Stimulated activated effector memory CD8-positive, alpha-beta T cell treated with anti-CD3 and anti-CD28 coated beads, Interleukin-12 subunit alpha, Interleukin-12 subunit beta, amount 100 ng/mL, for 72 hours (primary cell): ENCODE measurements at regions not wholly inside any gene's neighbourhood (a gene's known extent, or its start where the extent isn't known, plus 50 kb on each side); places are given as distances from the start of the nearest gene placed in this dataset.
A peak's percentile ranks its signal among the peaks of the same experiment; 100 is the strongest.

Experiments used
- ATAC-seq: fragments of 150-1000 bp; cut with Tn5 transposase; 2 replicates; pipeline ENCODE4 v1.10.0; 2021
- DNase-seq, 2 donors: peaks; one replicate each; pipeline ENCODE4 v3.0.0; 2021 to 2022; ENCODE audit warnings: low spot score in 2 of 2
- H3K27ac Mint-ChIP-seq: one replicate; pipeline ENCODE4 v1.8.0; 2022; ENCODE audit warnings: mild to moderate bottlenecking, mixed read lengths
- H3K36me3 Mint-ChIP-seq: one replicate; pipeline ENCODE4 v1.8.0; 2022; ENCODE audit warnings: mild to moderate bottlenecking, mixed read lengths
- H3K4me1 Mint-ChIP-seq: one replicate; pipeline ENCODE4 v1.8.0; 2022; ENCODE audit warnings: mixed read lengths
- H3K4me3 Mint-ChIP-seq: one replicate; pipeline ENCODE4 v1.8.0; 2022; ENCODE audit warnings: mild to moderate bottlenecking, mixed read lengths
- H3K9me3 Mint-ChIP-seq: one replicate; pipeline ENCODE4 v1.8.0; 2022; ENCODE audit warnings: mixed read lengths

DNA sequence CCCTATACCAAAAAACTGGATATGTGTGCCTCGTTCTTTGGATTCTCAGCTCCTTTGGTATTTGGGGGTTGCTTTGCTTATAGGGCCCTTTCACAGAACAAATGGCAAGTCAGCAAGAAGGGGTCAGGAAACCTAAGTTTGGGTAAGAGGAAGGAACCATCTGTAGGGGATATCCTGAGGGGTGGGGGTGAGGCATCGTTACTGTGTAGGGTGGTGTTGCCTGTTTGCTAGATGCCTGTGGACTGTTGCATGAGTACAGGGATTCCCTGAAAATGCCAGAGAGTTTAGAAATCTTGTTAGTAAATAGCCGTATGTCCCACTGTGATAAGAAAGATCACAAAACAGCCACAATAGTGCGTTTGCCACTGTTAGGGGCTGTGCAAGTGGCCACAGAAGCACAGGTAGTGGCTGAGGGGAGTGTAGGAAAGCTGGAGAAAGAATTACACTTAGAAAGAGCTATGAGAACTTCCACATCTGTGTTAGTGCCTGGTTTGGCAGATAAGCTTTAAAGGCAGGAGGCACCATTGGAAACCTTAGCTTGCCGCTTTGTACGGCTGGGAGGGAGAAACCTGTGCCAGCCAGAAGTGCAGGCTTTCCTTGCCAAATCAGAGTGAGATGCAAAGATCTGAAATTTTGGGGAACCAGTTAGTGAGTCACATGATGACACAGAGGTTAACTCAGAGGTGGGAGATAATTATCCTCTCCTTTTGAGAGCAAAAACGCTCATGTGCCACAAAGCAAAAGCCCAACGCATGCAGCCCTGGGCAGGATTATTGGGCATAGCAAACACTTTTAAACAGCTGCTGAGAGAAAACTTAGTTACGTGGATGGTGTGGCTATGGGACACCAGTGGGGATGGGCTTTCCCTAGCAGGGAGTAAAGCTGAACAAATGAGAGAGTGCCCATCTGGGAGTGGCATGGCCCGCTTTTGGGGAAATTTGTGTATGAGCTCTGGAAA is 343.7 kb downstream of the ARAP2 start:
- DNase-seq (no peak), ATAC-seq (peak; percentile 12)
- no peaks in the 10 kb centered on the region for H3K4me1 Mint-ChIP-seq
- H3K4me3 Mint-ChIP-seq = no peak overlapping the region
- H3K9me3 Mint-ChIP-seq = no peaks in the 10 kb centered on the region
- H3K27ac Mint-ChIP-seq = no peak overlapping the region
- no peaks in the 10 kb centered on the region for H3K36me3 Mint-ChIP-seq

DNA sequence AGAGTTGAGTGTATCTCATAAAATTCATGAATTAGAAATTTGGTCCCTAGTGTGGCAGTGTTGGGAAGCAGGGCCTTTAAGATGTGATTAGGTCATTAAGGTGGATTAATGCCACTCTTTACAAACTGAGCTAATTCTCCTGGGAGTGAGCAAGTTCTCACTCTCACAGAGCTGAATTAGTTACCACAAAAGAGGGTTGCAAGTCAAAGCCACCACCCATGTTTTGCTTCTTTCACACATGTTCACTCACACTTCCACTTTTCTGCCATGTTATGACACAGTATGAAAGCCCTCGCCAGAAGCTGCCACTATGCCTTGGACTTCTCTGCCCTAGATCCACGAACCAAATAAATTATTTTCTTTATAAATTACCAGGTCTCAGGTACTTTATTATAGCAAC is 332.1 kb downstream of the ARAP2 start:
- ATAC-seq (no peak), DNase-seq (no peak)
- Mint-ChIP-seq H3K4me3 (no peak overlapping the region), H3K9me3 (no peaks in the 10 kb centered on the region), H3K4me1 (no peaks in the 10 kb centered on the region), H3K36me3 (no peaks in the 10 kb centered on the region), H3K27ac (no peak overlapping the region)

DNA sequence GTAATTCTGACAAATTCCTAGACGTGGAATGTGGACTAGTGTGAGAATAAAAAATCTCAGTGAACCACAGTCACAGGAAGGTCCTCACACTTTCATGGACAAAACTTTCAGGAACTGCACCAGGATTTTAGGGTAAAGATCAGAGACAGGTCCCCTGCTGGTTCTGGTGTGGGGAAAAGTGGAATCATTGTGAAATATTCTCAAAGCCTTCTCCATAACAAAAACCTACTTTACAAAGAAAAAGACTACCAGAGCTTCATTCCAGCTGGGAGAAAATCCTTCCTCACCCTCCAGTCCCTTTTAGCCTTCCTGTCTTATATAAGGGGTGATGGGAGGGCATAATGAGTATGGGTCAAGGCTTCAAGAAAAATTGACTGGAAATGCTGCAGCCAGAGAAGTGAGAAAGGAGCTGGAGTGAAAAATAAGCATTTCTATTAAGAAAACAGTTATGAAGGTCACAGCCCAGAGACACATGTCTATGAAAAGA is 325.8 kb downstream of the ARAP2 start:
- ATAC-seq = no peak
- no peaks in the 10 kb centered on the region for H3K4me1 Mint-ChIP-seq

DNA sequence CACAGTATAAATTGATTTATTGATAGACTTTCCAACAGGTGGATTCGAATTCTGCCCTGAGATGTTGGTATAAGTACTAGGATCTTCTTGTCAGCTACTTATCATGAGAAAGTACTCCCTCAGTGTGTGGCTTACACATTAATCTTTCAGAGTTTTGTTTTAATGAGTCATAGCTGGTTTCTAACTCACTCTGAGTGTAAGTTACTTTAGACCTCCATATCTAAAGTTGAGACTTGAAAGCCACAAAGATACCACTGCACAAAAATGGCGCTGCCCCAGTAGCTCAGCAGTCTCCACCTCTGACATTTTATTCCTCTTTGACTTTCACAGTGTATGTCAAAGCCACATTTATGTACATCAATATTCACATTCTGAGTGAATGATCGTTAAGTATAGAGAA is 318.5 kb downstream of the ARAP2 start:
- no peak overlapping the region for H3K4me3 Mint-ChIP-seq
- ATAC-seq = peak; percentile 96
- no peaks in the 10 kb centered on the region for H3K4me1 Mint-ChIP-seq
- no peak overlapping the region for H3K27ac Mint-ChIP-seq
- no peaks in the 10 kb centered on the region for H3K9me3 Mint-ChIP-seq
- no peak for DNase-seq
- no peaks in the 10 kb centered on the region for H3K36me3 Mint-ChIP-seq

More for the DNA sequence above, 325.8 kb downstream of the ARAP2 start:
- Mint-ChIP-seq H3K27ac (no peak overlapping the region), H3K36me3 (no peaks in the 10 kb centered on the region), H3K4me3 (no peak overlapping the region), H3K9me3 (no peaks in the 10 kb centered on the region)
- no peak for DNase-seq

DNA sequence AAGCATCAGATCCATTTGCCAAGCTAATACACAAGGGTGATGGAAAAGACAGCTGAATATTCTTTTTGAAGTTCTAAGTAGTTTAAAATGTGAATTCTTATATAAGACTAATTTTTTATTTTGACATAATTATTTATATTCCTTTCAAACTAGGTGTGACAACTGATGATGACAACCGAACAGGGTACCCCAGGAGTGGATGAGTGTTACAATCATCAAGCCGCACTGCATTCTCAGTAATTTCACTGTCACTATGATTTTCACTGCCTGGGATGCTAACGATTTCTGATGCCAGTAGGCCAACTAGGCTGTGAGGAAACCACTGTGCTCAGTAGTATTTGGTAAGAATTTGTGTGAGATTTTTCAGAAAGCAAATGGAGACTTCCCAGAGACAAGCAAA is 317.5 kb downstream of the ARAP2 start:
- Mint-ChIP-seq H3K27ac (no peak overlapping the region), H3K4me3 (no peak overlapping the region), H3K4me1 (no peaks in the 10 kb centered on the region), H3K36me3 (no peaks in the 10 kb centered on the region), H3K9me3 (no peaks in the 10 kb centered on the region)
- ATAC-seq = no peak
- no peak for DNase-seq

DNA sequence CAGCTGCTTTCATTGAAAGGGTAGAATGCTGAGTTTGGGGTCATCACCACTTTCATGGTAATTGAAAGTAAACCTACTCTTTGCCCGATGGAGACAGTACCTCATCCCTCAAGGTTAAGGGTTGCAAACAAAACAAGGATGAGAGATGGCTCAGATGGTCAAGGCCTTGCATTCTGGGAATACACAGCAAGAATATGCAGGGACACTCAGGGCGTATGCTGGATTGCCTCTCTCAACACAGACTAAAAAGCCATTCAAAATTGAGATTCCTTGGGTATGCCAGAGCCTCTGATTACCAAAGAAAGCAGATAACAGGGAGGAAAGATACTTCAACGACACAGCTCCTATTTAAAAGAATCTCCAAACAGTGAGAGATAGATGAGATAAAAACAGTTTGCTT is 310.4 kb downstream of the ARAP2 start:
- no peak for DNase-seq
- no peak for ATAC-seq
- Mint-ChIP-seq H3K4me3 (no peak overlapping the region), H3K9me3 (no peaks in the 10 kb centered on the region), H3K36me3 (no peaks in the 10 kb centered on the region), H3K27ac (no peak overlapping the region), H3K4me1 (no peaks in the 10 kb centered on the region)

DNA sequence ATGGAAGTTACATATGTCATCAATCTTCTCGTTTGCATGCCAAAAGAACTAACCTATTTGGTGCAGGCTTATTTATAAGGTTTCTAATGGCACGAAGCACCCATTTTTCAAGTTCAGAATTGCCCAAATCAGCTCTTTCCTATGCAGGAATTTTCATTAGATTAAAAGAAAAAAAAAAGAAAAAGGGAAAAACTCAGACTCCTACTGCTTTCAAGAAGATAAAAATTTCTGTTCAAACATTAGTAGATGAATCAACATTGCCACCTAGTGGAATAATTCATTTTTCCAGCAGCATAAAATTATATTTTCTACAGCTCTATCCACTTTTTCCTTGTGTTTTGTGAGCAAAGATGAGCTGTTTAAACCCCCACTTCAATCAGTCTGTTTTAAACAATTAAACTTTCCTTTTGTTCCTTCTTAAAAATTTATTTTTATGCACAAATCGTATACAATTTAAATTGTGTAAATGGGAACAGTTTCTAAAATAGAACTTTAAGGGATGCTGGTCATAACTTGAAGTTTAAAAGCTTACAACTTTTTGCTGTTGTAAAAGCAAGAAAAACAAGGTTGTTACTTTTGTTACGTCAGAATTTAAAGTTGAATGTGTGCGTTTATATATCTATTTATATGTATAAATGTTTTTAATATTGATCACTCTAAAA is 309.9 kb downstream of the ARAP2 start:
- Mint-ChIP-seq H3K27ac (no peak overlapping the region), H3K36me3 (no peaks in the 10 kb centered on the region), H3K4me1 (no peaks in the 10 kb centered on the region), H3K9me3 (no peaks in the 10 kb centered on the region), H3K4me3 (no peak overlapping the region)
- no peak for DNase-seq
- ATAC-seq = no peak

DNA sequence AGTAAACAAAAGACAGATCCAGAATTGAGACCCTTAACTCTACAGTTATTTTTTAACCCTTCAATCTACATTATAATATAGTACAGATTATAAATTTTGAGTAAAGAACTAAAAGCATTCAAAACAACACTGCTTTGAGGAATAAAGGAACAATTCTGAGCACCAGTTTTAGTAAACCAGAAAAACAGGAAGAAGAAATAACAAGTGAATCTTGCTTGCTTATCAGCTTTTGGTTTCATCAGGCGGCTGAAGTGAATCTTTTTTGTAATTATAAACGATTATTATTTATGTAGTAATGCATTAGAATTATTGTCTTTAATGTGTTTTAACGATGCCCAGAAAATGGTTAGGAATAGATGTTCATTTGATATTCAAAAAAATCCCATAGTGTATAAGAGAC is 305.4 kb downstream of the ARAP2 start:
- DNase-seq = no peak
- Mint-ChIP-seq H3K36me3 (no peaks in the 10 kb centered on the region), H3K4me1 (no peaks in the 10 kb centered on the region), H3K27ac (no peak overlapping the region), H3K4me3 (no peak overlapping the region), H3K9me3 (no peaks in the 10 kb centered on the region)
- no peak for ATAC-seq

DNA sequence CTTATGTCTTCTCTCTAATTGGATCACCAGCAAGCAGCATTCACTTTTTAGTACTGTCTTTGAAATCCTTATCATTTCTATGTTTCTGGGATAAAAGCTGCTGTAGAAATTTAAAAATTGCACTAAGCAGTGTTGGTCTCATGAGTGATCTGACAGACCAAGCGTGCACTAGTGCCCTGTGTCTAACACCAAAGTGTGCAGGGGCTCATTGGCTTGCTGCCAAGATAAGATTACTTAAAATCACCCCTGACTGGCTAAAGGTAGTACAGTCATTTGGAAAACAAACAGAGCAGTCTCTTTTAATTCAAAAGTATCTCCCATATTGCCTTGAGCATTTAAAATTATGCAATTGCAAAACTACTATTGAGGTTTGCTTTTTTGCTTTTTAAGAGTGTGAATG is 304.6 kb downstream of the ARAP2 start:
- ATAC-seq (no peak), DNase-seq (no peak)
- H3K4me3 Mint-ChIP-seq = no peak overlapping the region
- no peak overlapping the region for H3K27ac Mint-ChIP-seq
- no peaks in the 10 kb centered on the region for H3K4me1 Mint-ChIP-seq
- no peaks in the 10 kb centered on the region for H3K9me3 Mint-ChIP-seq
- no peaks in the 10 kb centered on the region for H3K36me3 Mint-ChIP-seq

DNA sequence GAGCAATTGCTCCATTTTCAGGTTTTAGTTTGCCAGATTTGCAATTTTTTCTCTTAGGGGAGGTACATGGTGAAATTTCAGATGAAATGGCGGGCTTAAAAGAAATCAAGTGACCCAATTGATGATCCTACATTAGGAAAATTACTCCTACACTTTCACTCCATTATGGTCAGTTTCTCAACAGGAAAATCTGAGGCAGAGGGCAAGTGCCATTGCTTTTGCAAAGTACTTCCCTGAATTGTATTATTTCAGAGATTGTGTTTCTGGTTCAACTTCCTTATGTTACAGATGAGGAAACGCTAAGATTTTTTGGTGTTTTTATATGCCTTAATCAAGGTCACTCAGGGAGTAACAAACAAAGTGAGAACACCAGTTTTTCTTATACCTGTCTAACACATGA is 302.2 kb downstream of the ARAP2 start:
- Mint-ChIP-seq H3K27ac (no peak overlapping the region), H3K9me3 (no peaks in the 10 kb centered on the region), H3K4me3 (no peak overlapping the region), H3K4me1 (no peaks in the 10 kb centered on the region), H3K36me3 (no peaks in the 10 kb centered on the region)
- no peak for ATAC-seq
- no peak for DNase-seq

DNA sequence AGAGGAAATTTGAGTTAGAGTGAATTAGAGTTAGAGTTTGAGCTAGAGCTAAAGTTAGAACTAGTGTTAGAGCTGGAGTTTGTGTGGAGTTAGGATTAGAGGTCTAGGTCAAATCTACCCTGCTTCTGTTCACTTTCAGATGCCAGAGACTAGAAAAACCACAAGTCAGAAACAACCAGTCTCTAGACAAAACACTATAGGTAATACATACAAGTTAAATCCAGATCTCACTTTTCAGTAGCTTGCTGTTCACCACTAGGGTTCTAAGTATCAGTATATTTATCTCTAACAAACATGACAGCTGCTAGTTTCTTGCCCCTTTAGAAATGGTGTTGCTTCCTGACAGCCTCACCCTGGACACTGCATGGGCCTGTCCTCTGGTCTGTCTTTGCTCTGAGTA is 300.7 kb downstream of the ARAP2 start:
- DNase-seq = no peak
- no peak for ATAC-seq

DNA sequence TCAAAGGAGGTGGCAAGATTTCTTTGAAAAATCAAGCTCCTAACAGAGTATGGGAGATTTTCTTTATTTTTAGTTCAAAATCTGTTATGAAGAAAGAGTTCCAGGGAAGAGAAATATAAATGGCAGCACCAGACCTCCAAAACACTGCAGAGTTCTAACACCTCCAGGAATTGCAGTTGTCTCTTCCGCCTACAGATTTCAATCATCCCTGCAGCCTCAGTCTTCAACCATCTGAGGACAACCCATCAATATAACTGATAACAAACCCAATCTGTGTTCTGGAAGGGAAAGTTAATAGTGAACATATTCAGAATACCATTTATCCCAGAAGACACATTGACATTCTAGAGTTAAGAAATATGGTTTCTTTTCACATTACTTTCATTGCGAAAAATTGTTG is 296.1 kb downstream of the ARAP2 start:
- ATAC-seq (no peak), DNase-seq (no peak)
- Mint-ChIP-seq H3K27ac (no peak overlapping the region), H3K4me3 (no peak overlapping the region), H3K9me3 (peaks cover 3% of the 10 kb centered on the region), H3K36me3 (no peaks in the 10 kb centered on the region), H3K4me1 (no peaks in the 10 kb centered on the region)

More for the DNA sequence above, 300.7 kb downstream of the ARAP2 start:
- no peak overlapping the region for H3K27ac Mint-ChIP-seq
- no peaks in the 10 kb centered on the region for H3K9me3 Mint-ChIP-seq
- no peaks in the 10 kb centered on the region for H3K4me1 Mint-ChIP-seq
- H3K36me3 Mint-ChIP-seq = no peaks in the 10 kb centered on the region
- H3K4me3 Mint-ChIP-seq = no peak overlapping the region

DNA sequence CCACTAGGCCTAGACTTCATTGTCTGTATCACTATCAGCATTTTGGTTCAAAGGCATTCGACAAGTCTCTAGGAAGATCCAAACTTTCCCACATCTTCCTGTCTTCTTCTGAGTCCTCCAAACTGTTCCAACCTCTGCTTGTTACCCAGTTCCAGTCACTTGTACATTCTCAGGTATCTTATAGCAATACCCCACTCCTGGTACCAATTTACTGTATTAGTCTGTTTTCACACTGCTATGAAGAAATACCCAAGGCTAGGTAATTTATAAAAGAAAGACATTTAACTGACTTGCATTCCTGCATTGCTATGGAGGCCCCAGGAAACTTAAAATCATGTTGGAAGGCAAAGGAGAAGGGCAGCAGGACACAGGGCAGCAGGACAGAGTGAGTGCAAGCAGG is 293.9 kb downstream of the ARAP2 start:
- Mint-ChIP-seq H3K36me3 (no peaks in the 10 kb centered on the region), H3K4me3 (no peak overlapping the region), H3K4me1 (no peaks in the 10 kb centered on the region), H3K9me3 (peaks cover 13% of the 10 kb centered on the region), H3K27ac (no peak overlapping the region)
- DNase-seq = no peak
- ATAC-seq = no peak

DNA sequence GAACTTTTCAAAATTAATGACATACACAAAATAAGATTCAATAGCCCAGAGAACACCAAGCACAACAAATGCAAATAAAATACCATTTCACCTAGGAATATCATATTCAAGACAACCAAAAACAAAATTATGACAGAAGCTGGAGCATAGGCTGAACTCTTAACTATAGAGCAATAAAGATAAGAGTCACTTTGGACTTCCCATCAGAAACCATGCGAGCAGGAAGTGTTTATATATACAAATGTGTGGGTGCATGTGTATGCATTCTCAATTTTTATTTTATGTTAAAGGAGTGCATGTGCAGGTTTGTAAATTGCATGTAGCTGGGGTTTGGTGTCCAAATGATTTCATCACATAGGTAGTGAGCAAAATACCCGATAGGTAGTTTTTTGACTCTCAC is 291.6 kb downstream of the ARAP2 start:
- Mint-ChIP-seq H3K27ac (no peak overlapping the region), H3K9me3 (peaks cover 20% of the 10 kb centered on the region), H3K4me1 (no peaks in the 10 kb centered on the region), H3K4me3 (no peak overlapping the region), H3K36me3 (no peaks in the 10 kb centered on the region)
- DNase-seq (no peak), ATAC-seq (no peak)

DNA sequence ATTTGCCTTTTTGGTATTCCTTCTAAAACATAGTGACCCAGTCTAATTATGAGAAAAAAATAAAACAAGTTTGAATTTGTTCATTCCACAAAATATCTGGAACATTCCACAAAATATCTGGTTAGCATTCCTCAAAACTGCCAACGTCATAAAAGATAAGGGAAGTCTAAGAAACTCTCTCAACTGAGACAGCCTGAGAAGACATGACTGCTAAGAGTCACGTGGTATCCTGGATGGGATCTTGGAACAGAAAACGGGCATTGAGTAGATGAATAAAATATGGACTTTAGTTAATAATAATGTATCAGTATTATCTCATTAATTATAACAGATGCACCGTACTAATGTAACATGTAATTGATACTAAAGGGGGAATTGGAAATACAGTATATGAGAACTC is 280.9 kb downstream of the ARAP2 start:
- Mint-ChIP-seq H3K9me3 (no peaks in the 10 kb centered on the region), H3K4me3 (no peak overlapping the region), H3K4me1 (peaks cover 12% of the 10 kb centered on the region), H3K36me3 (no peaks in the 10 kb centered on the region), H3K27ac (no peak overlapping the region)
- DNase-seq = no peak
- ATAC-seq = no peak

DNA sequence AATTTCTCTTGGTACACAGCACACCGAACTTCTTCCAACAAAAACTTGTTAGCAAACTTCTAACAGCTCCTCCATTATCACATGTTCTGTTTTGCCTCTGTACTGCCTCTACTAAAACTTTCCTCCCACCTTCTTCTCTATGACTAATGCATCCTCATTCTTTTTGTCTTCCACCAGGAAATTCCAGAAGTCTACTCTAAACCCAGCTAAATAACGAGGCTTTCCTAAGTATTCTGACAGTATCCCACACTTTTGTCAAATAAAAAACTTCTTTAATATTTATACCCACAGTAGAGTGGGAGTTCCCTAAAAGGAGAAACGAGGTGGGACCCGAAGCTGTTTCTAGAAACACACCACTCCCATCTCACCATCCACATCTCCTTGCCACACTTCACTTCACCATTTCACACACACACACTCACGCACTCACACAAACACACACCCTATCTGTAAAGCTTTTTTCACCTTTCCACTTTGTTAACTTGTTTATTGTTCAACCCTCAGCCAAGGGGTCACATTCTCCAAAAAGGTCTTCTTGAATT is 280.3 kb downstream of the ARAP2 start:
- Mint-ChIP-seq H3K9me3 (no peaks in the 10 kb centered on the region), H3K27ac (no peak overlapping the region), H3K36me3 (no peaks in the 10 kb centered on the region), H3K4me1 (peaks cover 12% of the 10 kb centered on the region), H3K4me3 (no peak overlapping the region)
- no peak for ATAC-seq
- DNase-seq = no peak
